ENCODE measurements at regions not wholly inside any gene's neighbourhood (a gene's known extent, or its start where the extent isn't known, plus 50 kb on each side); places are given as distances from the start of the nearest gene placed in this dataset.

GRCh38 chr4:141578451-141578850, 57.9 kb upstream of the IL15 start:
- TF ChIP-seq, protein P1, sequence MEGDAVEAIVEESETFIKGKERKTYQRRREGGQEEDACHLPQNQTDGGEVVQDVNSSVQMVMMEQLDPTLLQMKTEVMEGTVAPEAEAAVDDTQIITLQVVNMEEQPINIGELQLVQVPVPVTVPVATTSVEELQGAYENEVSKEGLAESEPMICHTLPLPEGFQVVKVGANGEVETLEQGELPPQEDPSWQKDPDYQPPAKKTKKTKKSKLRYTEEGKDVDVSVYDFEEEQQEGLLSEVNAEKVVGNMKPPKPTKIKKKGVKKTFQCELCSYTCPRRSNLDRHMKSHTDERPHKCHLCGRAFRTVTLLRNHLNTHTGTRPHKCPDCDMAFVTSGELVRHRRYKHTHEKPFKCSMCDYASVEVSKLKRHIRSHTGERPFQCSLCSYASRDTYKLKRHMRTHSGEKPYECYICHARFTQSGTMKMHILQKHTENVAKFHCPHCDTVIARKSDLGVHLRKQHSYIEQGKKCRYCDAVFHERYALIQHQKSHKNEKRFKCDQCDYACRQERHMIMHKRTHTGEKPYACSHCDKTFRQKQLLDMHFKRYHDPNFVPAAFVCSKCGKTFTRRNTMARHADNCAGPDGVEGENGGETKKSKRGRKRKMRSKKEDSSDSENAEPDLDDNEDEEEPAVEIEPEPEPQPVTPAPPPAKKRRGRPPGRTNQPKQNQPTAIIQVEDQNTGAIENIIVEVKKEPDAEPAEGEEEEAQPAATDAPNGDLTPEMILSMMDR (IDR thresholded peaks at IDR 0.05; ENCODE audit: low read depth, low read length, missing input control): no peak
- TF ChIP-seq FOXA2 (IDR thresholded peaks at IDR 0.05) (no peak), FOXA1 (IDR thresholded peaks at IDR 0.05) (no peak), GABPA (IDR thresholded peaks at IDR 0.05 in 1 of 2, conservative IDR thresholded peaks at IDR 0.05 in 1 of 2) (no peak), YY1 (IDR thresholded peaks at IDR 0.05) (no peak), SP1 (IDR thresholded peaks at IDR 0.05) (no peak), RAD21 (IDR thresholded peaks at IDR 0.05) (no peak)
- TF ChIP-seq, protein P2, sequence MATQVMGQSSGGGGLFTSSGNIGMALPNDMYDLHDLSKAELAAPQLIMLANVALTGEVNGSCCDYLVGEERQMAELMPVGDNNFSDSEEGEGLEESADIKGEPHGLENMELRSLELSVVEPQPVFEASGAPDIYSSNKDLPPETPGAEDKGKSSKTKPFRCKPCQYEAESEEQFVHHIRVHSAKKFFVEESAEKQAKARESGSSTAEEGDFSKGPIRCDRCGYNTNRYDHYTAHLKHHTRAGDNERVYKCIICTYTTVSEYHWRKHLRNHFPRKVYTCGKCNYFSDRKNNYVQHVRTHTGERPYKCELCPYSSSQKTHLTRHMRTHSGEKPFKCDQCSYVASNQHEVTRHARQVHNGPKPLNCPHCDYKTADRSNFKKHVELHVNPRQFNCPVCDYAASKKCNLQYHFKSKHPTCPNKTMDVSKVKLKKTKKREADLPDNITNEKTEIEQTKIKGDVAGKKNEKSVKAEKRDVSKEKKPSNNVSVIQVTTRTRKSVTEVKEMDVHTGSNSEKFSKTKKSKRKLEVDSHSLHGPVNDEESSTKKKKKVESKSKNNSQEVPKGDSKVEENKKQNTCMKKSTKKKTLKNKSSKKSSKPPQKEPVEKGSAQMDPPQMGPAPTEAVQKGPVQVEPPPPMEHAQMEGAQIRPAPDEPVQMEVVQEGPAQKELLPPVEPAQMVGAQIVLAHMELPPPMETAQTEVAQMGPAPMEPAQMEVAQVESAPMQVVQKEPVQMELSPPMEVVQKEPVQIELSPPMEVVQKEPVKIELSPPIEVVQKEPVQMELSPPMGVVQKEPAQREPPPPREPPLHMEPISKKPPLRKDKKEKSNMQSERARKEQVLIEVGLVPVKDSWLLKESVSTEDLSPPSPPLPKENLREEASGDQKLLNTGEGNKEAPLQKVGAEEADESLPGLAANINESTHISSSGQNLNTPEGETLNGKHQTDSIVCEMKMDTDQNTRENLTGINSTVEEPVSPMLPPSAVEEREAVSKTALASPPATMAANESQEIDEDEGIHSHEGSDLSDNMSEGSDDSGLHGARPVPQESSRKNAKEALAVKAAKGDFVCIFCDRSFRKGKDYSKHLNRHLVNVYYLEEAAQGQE (IDR thresholded peaks at IDR 0.05): no peak
- TF ChIP-seq, protein P3, sequence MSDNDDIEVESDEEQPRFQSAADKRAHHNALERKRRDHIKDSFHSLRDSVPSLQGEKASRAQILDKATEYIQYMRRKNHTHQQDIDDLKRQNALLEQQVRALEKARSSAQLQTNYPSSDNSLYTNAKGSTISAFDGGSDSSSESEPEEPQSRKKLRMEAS (IDR thresholded peaks at IDR 0.05): no peak
